ENCODE measurements at regions not wholly inside any gene's neighbourhood (a gene's known extent, or its start where the extent isn't known, plus 50 kb on each side); places are given as distances from the start of the nearest gene placed in this dataset.

DNA sequence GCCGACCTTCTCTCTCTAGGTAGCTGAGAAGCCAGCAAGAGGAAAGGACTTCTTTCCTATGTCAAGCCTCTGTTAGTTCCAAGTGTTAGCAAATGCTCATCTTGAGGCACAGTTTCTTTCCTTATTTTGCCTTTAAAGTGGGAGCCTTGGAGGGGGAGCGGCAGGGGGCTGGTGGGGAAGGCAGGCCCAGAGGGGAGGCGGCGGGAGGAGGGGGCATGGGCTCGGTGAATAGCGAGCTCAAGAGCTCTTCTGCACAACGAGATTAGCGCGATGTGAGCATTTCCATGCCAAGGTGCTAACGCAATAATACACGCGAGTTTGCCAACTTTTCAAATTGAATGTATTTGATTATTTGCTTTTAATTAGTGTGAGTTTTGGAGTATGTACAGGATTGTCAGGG lies 372.6 kb downstream of the RPS6KC1 start:
- no peak for TF ChIP-seq EZH2 (IDR thresholded peaks at IDR 0.05; ENCODE audit: borderline replicate concordance)
- TF ChIP-seq, protein P1, sequence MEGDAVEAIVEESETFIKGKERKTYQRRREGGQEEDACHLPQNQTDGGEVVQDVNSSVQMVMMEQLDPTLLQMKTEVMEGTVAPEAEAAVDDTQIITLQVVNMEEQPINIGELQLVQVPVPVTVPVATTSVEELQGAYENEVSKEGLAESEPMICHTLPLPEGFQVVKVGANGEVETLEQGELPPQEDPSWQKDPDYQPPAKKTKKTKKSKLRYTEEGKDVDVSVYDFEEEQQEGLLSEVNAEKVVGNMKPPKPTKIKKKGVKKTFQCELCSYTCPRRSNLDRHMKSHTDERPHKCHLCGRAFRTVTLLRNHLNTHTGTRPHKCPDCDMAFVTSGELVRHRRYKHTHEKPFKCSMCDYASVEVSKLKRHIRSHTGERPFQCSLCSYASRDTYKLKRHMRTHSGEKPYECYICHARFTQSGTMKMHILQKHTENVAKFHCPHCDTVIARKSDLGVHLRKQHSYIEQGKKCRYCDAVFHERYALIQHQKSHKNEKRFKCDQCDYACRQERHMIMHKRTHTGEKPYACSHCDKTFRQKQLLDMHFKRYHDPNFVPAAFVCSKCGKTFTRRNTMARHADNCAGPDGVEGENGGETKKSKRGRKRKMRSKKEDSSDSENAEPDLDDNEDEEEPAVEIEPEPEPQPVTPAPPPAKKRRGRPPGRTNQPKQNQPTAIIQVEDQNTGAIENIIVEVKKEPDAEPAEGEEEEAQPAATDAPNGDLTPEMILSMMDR (IDR thresholded peaks at IDR 0.05; ENCODE audit: poor library complexity) = no peak

Data from hepatocyte (in vitro differentiated cells).